GM23338 (cell line): ENCODE measurements at regions not wholly inside any gene's neighbourhood (a gene's known extent, or its start where the extent isn't known, plus 50 kb on each side); places are given as distances from the start of the nearest gene placed in this dataset.

ENCODE experiments used
- ATAC-seq: fragments of 200-7000 bp; cut with Tn5 transposase; 3 replicates; pipeline ENCODE4 v1.9.1; 2020
- DNase-seq: peaks from one replicate; pipeline ENCODE4 v3.0.0-alpha.2; 2015; ENCODE audit warnings: low spot score
- H2AFZ ChIP-seq: fragments of 200-600 bp; sonication (generic); 2 replicates; pipeline ENCODE4 v1.8.0; 2016; ENCODE audit warnings: antibody characterized with exemption, mild to moderate bottlenecking, moderate library complexity
- H3F3A ChIP-seq: fragments of 200-600 bp; sonication (generic); replicated peaks from 2 replicates; pipeline ENCODE4 v1.8.0; 2017; ENCODE audit warnings: antibody characterized with exemption, mixed run types, low read depth
- H3K27ac ChIP-seq: fragments of 200-600 bp; sonication (generic); 2 replicates; pipeline ENCODE4 v1.6.1; 2016; ENCODE audit warnings: low read depth
- H3K27me3 ChIP-seq: fragments of 200-600 bp; sonication (generic); 2 replicates; pipeline ENCODE4 v1.8.0; 2016; ENCODE audit warnings: mild to moderate bottlenecking, mixed run types, moderate library complexity; ENCODE audit not compliant: insufficient read depth
- H3K36me3 ChIP-seq: fragments of 200-600 bp; sonication (generic); 2 replicates; pipeline ENCODE4 v1.8.0; 2016; ENCODE audit warnings: mild to moderate bottlenecking; ENCODE audit not compliant: insufficient read depth
- H3K4me1 ChIP-seq: fragments of 200-600 bp; sonication (generic); 2 replicates; pipeline ENCODE4 v1.8.0; 2016; ENCODE audit warnings: mild to moderate bottlenecking, moderate library complexity; ENCODE audit not compliant: insufficient read depth
- H3K4me2 ChIP-seq: fragments of 200-600 bp; sonication (generic); 2 replicates; pipeline ENCODE4 v1.7.1; 2017; ENCODE audit warnings: mixed run types
- H3K4me3 ChIP-seq: fragments of 200-600 bp; sonication (generic); 2 replicates; pipeline ENCODE4 v1.6.1; 2016; ENCODE audit warnings: mixed run types
- H3K79me2 ChIP-seq: fragments of 200-600 bp; sonication (generic); replicated peaks from 2 replicates; pipeline ENCODE4 v1.8.0; 2017; ENCODE audit warnings: mild to moderate bottlenecking; ENCODE audit not compliant: insufficient read depth
- H3K9me2 ChIP-seq: fragments of 200-600 bp; sonication (generic); 2 replicates; pipeline ENCODE4 v1.8.0; 2017; ENCODE audit not compliant: insufficient read depth
- H4K20me1 ChIP-seq: fragments of 200-600 bp; sonication (generic); replicated peaks from 2 replicates; pipeline ENCODE4 v1.8.0; 2017; ENCODE audit warnings: mild to moderate bottlenecking; ENCODE audit not compliant: insufficient read depth
- H3K27ac Mint-ChIP-seq: 2 replicates; pipeline ENCODE4 v1.8.0; 2020; ENCODE audit warnings: inconsistent platforms, mild to moderate bottlenecking, moderate library complexity, mixed read lengths
- H3K27me3 Mint-ChIP-seq: 3 replicates; pipeline ENCODE4 v1.8.0; 2022; ENCODE audit warnings: low read depth, mild to moderate bottlenecking, moderate library complexity, mixed read lengths, inconsistent platforms; ENCODE audit not compliant: insufficient read depth, poor library complexity
- H3K36me3 Mint-ChIP-seq: 3 replicates; pipeline ENCODE4 v1.8.0; 2021; ENCODE audit warnings: low read depth, mild to moderate bottlenecking, inconsistent platforms, moderate library complexity, mixed read lengths
- H3K4me1 Mint-ChIP-seq: 3 replicates; pipeline ENCODE4 v1.8.0; 2020; ENCODE audit warnings: mild to moderate bottlenecking, inconsistent platforms, mixed read lengths
- H3K4me3 Mint-ChIP-seq: 3 replicates; pipeline ENCODE4 v1.8.0; 2021; ENCODE audit warnings: moderate library complexity, mild to moderate bottlenecking, inconsistent platforms, mixed read lengths
- H3K9me3 Mint-ChIP-seq: 3 replicates; pipeline ENCODE4 v1.8.0; 2020; ENCODE audit warnings: moderate library complexity, mild to moderate bottlenecking, inconsistent platforms, mixed read lengths
- CREB1 ChIP-seq: fragments of 250-450 bp; sonication (Bioruptor Pico); IDR thresholded peaks from 2 replicates; pipeline ENCODE4 v1.5.0; 2020; ENCODE audit warnings: low read depth, mild to moderate bottlenecking, moderate library complexity
- JUNB ChIP-seq: IDR thresholded peaks from one replicate; pipeline ENCODE4 v1.6.1; 2016; ENCODE audit warnings: antibody characterized with exemption; ENCODE audit not compliant: unreplicated experiment
- NANOG ChIP-seq: IDR thresholded peaks from 2 replicates; pipeline ENCODE4 v1.6.1; 2016; ENCODE audit warnings: antibody characterized with exemption, borderline replicate concordance
- POLR2AphosphoS5 ChIP-seq: IDR thresholded peaks from 2 replicates; pipeline ENCODE4 v1.6.1; 2016; ENCODE audit warnings: antibody characterized with exemption, low read depth
- STAT1 ChIP-seq: IDR thresholded peaks from one replicate; pipeline ENCODE4 v1.6.1; 2016; ENCODE audit warnings: antibody characterized with exemption; ENCODE audit not compliant: unreplicated experiment
- ZNF331 ChIP-seq: fragments of 250-450 bp; sonication (Bioruptor Pico); IDR thresholded peaks from 2 replicates; pipeline ENCODE4 v1.5.0; 2020; ENCODE audit warnings: low read depth, mild to moderate bottlenecking, moderate library complexity
- TF ChIP-seq, protein P1 (sequence below): IDR thresholded peaks from one replicate; pipeline ENCODE4 v1.6.1; 2018; ENCODE audit warnings: antibody characterized with exemption; ENCODE audit not compliant: unreplicated experiment
- TF ChIP-seq, protein P2 (sequence below): fragments of 250-450 bp; sonication (Bioruptor Pico); IDR thresholded peaks from 2 replicates; pipeline ENCODE4 v1.5.0; 2020; ENCODE audit warnings: mild to moderate bottlenecking, moderate library complexity
- TF ChIP-seq, protein P3 (sequence below), 2 experiments: fragments of 200-600 bp in 1 of 2; sonication (generic) in 1 of 2; conservative IDR thresholded peaks; 2 replicates each; pipeline versions ENCODE4 v1.5.1 to v1.6.1; 2016 to 2017; ENCODE audit warnings: antibody characterized with exemption in 2 of 2, low read depth in 2 of 2, mild to moderate bottlenecking in 2 of 2, moderate library complexity in 1 of 2

DNA sequence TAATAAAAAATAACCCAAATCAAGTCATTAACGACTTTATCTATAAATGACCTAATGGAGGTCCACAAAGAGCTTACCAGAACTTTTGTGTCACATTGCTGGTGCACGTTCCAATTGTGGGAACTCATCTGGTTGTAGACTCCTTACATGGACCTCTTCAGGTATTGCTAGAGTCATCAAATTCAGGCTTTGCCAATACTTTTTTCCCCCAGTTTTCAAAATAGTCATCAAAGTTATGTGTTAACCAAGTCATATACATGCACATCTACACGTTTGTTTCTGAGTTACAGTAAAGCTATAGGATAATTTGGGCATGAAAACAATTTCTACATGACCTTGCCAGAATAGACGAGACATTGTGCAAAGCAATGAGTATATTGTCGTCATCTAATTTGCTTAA, 76.2 kb upstream of the ADAMTS18 start:
- Mint-ChIP-seq H3K27ac (no peak overlapping the region), H3K9me3 (no peaks in the 10 kb centered on the region), H3K27me3 (no peaks in the 10 kb centered on the region), H3K36me3 (no peaks in the 10 kb centered on the region), H3K4me1 (peaks cover 3% of the 10 kb centered on the region), H3K4me3 (no peak overlapping the region)
- H2AFZ ChIP-seq, result no peak overlapping the region
- ATAC-seq (no peak), DNase-seq (no peak)
- no peaks in the 10 kb centered on the region for H3F3A ChIP-seq
- H3K27me3 ChIP-seq, result no peaks in the 10 kb centered on the region
- H3K27ac ChIP-seq, result no peak overlapping the region
- H3K4me1 ChIP-seq, result no peaks in the 10 kb centered on the region
- no peaks in the 10 kb centered on the region for H3K36me3 ChIP-seq
- H3K4me2 ChIP-seq, result no peak overlapping the region
- TF ChIP-seq CREB1 (CRISPR knock-in tag) (no peak), ZNF331 (CRISPR knock-in tag) (no peak), NANOG (no peak), STAT1 (no peak), POLR2AphosphoS5 (no peak), JUNB (no peak)
- TF ChIP-seq, protein P1, sequence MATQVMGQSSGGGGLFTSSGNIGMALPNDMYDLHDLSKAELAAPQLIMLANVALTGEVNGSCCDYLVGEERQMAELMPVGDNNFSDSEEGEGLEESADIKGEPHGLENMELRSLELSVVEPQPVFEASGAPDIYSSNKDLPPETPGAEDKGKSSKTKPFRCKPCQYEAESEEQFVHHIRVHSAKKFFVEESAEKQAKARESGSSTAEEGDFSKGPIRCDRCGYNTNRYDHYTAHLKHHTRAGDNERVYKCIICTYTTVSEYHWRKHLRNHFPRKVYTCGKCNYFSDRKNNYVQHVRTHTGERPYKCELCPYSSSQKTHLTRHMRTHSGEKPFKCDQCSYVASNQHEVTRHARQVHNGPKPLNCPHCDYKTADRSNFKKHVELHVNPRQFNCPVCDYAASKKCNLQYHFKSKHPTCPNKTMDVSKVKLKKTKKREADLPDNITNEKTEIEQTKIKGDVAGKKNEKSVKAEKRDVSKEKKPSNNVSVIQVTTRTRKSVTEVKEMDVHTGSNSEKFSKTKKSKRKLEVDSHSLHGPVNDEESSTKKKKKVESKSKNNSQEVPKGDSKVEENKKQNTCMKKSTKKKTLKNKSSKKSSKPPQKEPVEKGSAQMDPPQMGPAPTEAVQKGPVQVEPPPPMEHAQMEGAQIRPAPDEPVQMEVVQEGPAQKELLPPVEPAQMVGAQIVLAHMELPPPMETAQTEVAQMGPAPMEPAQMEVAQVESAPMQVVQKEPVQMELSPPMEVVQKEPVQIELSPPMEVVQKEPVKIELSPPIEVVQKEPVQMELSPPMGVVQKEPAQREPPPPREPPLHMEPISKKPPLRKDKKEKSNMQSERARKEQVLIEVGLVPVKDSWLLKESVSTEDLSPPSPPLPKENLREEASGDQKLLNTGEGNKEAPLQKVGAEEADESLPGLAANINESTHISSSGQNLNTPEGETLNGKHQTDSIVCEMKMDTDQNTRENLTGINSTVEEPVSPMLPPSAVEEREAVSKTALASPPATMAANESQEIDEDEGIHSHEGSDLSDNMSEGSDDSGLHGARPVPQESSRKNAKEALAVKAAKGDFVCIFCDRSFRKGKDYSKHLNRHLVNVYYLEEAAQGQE, result no peak
- TF ChIP-seq, protein P2, sequence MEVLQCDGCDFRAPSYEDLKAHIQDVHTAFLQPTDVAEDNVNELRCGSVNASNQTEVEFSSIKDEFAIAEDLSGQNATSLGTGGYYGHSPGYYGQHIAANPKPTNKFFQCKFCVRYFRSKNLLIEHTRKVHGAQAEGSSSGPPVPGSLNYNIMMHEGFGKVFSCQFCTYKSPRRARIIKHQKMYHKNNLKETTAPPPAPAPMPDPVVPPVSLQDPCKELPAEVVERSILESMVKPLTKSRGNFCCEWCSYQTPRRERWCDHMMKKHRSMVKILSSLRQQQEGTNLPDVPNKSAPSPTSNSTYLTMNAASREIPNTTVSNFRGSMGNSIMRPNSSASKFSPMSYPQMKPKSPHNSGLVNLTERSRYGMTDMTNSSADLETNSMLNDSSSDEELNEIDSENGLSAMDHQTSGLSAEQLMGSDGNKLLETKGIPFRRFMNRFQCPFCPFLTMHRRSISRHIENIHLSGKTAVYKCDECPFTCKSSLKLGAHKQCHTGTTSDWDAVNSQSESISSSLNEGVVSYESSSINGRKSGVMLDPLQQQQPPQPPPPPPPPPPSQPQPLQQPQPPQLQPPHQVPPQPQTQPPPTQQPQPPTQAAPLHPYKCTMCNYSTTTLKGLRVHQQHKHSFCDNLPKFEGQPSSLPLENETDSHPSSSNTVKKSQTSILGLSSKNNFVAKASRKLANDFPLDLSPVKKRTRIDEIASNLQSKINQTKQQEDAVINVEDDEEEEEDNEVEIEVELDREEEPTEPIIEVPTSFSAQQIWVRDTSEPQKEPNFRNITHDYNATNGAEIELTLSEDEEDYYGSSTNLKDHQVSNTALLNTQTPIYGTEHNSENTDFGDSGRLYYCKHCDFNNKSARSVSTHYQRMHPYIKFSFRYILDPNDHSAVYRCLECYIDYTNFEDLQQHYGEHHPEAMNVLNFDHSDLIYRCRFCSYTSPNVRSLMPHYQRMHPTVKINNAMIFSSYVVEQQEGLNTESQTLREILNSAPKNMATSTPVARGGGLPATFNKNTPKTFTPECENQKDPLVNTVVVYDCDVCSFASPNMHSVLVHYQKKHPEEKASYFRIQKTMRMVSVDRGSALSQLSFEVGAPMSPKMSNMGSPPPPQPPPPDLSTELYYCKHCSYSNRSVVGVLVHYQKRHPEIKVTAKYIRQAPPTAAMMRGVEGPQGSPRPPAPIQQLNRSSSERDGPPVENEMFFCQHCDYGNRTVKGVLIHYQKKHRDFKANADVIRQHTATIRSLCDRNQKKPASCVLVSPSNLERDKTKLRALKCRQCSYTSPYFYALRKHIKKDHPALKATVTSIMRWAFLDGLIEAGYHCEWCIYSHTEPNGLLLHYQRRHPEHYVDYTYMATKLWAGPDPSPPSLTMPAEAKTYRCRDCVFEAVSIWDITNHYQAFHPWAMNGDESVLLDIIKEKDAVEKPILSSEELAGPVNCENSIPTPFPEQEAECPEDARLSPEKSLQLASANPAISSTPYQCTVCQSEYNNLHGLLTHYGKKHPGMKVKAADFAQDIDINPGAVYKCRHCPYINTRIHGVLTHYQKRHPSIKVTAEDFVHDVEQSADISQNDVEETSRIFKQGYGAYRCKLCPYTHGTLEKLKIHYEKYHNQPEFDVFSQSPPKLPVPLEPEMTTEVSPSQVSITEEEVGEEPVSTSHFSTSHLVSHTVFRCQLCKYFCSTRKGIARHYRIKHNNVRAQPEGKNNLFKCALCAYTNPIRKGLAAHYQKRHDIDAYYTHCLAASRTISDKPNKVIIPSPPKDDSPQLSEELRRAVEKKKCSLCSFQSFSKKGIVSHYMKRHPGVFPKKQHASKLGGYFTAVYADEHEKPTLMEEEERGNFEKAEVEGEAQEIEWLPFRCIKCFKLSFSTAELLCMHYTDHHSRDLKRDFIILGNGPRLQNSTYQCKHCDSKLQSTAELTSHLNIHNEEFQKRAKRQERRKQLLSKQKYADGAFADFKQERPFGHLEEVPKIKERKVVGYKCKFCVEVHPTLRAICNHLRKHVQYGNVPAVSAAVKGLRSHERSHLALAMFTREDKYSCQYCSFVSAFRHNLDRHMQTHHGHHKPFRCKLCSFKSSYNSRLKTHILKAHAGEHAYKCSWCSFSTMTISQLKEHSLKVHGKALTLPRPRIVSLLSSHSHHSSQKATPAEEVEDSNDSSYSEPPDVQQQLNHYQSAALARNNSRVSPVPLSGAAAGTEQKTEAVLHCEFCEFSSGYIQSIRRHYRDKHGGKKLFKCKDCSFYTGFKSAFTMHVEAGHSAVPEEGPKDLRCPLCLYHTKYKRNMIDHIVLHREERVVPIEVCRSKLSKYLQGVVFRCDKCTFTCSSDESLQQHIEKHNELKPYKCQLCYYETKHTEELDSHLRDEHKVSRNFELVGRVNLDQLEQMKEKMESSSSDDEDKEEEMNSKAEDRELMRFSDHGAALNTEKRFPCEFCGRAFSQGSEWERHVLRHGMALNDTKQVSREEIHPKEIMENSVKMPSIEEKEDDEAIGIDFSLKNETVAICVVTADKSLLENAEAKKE, result no peak
- TF ChIP-seq, protein P3, sequence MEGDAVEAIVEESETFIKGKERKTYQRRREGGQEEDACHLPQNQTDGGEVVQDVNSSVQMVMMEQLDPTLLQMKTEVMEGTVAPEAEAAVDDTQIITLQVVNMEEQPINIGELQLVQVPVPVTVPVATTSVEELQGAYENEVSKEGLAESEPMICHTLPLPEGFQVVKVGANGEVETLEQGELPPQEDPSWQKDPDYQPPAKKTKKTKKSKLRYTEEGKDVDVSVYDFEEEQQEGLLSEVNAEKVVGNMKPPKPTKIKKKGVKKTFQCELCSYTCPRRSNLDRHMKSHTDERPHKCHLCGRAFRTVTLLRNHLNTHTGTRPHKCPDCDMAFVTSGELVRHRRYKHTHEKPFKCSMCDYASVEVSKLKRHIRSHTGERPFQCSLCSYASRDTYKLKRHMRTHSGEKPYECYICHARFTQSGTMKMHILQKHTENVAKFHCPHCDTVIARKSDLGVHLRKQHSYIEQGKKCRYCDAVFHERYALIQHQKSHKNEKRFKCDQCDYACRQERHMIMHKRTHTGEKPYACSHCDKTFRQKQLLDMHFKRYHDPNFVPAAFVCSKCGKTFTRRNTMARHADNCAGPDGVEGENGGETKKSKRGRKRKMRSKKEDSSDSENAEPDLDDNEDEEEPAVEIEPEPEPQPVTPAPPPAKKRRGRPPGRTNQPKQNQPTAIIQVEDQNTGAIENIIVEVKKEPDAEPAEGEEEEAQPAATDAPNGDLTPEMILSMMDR (conservative IDR thresholded peaks at IDR 0.05; ENCODE audit: low read depth in 2 of 2), result no peak
- no peaks in the 10 kb centered on the region for H3K79me2 ChIP-seq
- no peaks in the 10 kb centered on the region for H4K20me1 ChIP-seq
- H3K4me3 ChIP-seq, result no peak overlapping the region
- H3K9me2 ChIP-seq, result no peaks in the 10 kb centered on the region
